ENCODE measurements at regions not wholly inside any gene's neighbourhood (a gene's known extent, or its start where the extent isn't known, plus 50 kb on each side); places are given as distances from the start of the nearest gene placed in this dataset.

GRCh38 chr16:6132121-6132520 lies 1034.5 kb upstream of the EEF2KMT start:
- no peak for DNase-seq (ENCODE audit: low spot score)

- no peak for DNase-seq (ENCODE audit: low spot score)
Measured at GRCh38 chr16:6131526-6132050, 1034.0 kb upstream of the EEF2KMT start.

GRCh38 chr16:6125483-6126259 lies 1028.1 kb upstream of the EEF2KMT start:
- DNase-seq (ENCODE audit: low spot score): peak; percentile 54

GRCh38 chr16:6124136-6124535 lies 1026.5 kb upstream of the EEF2KMT start:
- no peak for DNase-seq (ENCODE audit: low spot score)

DNA sequence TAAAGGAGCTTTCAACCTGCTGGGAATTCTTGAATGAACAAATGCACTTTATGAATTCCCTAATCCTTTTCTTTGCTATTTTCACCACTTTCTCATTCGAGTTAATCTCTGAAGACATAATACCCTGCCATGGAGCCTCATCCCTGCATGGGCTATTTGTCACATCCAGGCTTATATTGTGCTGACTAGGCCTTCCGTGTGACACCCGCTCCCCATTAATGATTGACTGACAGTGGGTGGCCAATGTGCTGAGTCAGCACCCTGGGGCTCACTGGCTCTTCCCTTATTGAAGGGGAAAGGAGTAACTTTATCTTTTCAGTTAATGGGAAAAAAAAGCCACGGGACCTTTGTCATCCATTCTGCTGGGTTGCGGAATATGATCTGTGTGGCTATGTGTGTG lies 1024.8 kb upstream of the EEF2KMT start:
- peak; percentile 60 for DNase-seq (ENCODE audit: low spot score)

DNA sequence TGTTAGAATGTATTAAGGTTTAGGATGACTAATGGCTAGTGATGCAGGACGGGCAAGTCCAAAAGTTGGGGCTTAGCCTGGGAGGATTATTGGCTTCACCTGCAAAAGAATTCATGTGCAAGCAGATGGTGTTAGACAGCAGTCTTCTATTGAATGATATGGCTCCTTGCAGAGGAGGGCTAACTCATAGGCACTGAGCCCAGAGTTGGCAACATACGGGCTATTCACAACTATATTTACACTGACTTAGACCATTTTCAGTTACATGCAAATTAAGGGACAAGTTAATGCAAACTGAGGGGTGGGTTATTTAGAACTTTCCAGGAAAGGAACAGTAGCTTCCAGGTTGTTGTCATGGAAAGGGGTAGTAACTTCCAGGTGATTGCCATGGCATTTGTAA lies 1017.1 kb upstream of the EEF2KMT start:
- no peak for DNase-seq (ENCODE audit: low spot score)

GRCh38 chr16:6113749-6114148 lies 1016.2 kb upstream of the EEF2KMT start:
- no peak for DNase-seq (ENCODE audit: low spot score)

- DNase-seq (ENCODE audit: low spot score): no peak
Measured at GRCh38 chr16:6112700-6113099, 1015.1 kb upstream of the EEF2KMT start.

DNA sequence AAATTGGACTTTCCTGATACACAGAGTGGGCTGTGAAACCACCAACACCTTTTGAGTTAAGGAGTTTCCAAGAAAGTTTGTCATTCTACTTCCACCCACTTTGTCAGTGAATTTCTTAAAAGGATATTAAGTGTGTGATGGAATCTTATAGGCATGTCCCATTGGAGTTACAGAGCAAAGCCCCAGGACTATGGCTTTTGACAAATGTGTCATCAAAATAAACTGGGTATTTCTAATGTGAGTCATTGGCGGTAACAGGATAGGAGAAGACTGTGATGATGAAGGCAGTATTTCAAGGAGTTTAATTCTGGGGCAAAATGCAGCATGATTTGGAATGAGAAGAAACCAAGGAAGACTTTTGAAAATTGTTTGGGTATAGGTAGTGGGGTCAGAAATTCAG lies 1013.8 kb upstream of the EEF2KMT start:
- DNase-seq (ENCODE audit: low spot score): no peak

- no peak for DNase-seq (ENCODE audit: low spot score)
Measured at GRCh38 chr16:6110346-6110745, 1012.8 kb upstream of the EEF2KMT start.

DNA sequence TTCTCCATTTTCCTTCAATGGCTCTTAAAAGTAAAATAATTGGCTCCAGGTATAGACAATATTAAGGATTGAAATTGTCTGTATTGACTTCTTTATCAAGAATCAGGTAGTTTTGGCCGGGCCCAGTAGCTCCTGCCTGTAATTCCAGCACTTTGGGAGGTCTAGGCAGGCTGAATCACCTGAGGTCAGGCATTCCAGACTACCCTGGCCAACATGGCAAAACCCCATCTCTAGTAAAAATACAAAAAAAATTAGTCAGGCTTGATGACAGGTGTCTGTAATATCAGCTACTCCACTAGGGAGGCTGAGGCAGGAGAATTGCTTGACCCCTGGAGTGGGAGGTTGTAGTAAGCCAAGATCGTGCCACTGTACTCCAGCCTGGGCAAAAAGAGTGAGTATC lies 1008.5 kb upstream of the EEF2KMT start:
- DNase-seq (ENCODE audit: low spot score): no peak

GRCh38 chr16:6105115-6105514 lies 1007.5 kb upstream of the EEF2KMT start:
- no peak for DNase-seq (ENCODE audit: low spot score)

DNA sequence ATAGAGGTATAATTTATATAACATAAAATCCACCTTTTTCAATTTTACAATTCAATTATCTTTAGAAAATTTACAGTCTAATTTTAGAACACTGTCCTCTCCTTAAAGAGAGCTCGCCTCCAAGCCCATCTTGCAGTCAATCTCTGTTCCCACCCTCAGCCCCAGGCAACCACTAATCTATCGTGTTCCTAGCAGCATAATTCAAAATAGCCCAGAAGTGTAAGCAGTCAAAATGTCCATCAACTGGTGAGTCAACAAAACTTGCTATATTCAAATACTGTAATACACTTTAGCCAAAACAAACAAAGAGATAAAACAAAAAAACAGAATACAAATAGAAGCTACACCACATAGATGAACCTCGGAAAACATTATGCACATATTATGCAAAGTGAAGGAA lies 1006.8 kb upstream of the EEF2KMT start:
- DNase-seq (ENCODE audit: low spot score): no peak

DNA sequence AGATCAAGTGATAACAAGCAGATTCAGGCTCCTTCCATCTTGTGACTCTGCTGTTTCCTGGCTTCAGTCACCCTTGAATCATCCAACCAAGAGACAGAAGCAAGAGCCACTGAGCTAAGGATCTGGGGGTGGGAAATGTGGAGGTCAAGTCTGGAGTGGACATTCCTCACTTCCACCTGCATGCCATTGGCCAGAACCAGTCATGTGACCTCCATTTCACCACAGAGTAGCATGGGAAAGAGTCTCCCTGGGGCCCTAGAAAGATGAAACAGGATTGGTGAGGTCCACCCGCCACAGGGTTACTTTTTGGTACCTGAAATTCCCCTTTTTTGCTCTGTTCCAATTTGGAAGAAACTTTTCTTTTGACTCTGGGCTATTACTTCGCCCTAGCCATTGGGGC lies 1006.0 kb upstream of the EEF2KMT start:
- DNase-seq (ENCODE audit: low spot score): no peak

DNA sequence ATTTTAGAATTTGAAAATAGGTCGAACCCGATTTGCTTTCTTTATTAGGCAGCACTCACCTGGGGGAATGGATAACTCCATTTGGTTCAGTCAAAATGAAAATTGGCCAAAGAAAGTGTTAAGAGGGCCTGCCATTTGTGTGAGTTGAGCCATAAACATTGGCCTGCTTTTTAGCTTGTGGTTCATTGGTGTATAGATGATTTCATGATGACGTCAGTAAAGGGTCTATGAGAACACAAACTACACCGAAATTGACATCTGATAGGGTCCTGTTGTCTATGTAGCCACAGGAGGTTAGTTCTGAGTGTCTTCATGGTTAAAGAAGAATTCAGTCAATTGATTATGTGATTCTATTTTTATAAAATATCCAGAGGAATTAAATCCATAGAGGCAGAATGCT lies 1001.5 kb upstream of the EEF2KMT start:
- no peak for DNase-seq (ENCODE audit: low spot score)

DNA sequence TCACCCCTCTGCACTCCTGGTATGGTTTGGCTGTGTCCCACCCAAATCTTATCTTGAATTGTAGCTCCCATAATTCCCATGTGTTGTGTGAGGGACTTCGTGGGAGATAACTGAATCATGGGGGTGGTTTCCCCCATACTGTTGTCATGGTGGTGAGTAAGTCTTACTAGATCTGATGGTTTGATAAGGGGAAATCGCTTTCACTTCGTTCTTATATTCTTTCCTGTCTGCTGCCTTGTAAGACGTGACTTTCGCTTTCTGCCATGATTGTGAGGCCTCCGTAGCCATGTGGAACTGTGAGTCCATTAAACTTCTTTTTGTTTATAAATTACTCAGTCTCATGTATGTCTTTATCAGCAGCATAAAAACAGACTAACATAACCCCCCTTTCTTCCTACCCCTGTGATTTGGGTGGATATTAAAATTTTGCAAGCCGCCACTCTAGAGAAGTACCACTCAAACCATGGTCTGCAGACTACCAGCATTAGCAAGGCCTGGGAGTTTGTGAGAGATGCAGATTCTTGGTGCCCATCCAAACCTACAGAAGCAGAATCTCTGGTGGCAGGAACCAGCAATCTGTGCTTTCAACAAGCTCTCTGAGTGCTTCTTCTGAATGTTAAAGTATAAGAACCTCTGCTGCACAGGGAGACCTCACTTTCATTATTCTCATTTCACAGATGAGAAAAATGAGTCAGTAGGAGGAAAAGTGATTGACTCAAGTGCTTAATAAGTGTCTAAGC lies 999.5 kb upstream of the EEF2KMT start:
- no peak for DNase-seq (ENCODE audit: low spot score)

GRCh38 chr16:6095414-6095813 lies 997.8 kb upstream of the EEF2KMT start:
- no peak for DNase-seq (ENCODE audit: low spot score)

GRCh38 chr16:6091021-6091420 lies 993.4 kb upstream of the EEF2KMT start:
- DNase-seq (ENCODE audit: low spot score): no peak

- peak; percentile 56 for DNase-seq (ENCODE audit: low spot score)
Measured at GRCh38 chr16:6081320-6081976, 983.9 kb upstream of the EEF2KMT start.

- DNase-seq (ENCODE audit: low spot score): no peak
Measured at GRCh38 chr16:6076631-6077030, 979.0 kb upstream of the EEF2KMT start.

DNA sequence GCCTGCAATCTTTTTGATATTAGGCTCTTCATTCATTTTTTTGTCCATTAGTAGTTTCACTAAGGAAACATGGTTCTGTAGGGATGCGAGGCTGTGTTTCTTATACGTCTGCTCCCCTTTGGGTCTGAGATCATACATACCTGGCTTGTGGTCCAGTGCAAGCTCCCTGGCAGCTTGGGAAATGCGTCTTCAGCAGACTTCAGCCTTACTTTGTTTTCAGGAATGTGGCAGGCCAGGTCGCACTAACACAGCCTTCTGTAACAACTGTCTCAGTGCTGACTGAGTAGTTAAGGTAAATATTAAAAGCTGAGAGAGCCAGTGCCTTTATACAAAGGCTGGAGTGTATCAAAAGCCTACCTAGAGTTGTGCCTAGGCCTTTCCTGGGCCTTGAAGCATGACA lies 970.5 kb upstream of the EEF2KMT start:
- no peak for DNase-seq (ENCODE audit: low spot score)

- no peak for DNase-seq (ENCODE audit: low spot score)
Measured at GRCh38 chr16:6066652-6067051, 969.1 kb upstream of the EEF2KMT start.

GRCh38 chr16:6063526-6063925 lies 965.9 kb upstream of the EEF2KMT start:
- DNase-seq (ENCODE audit: low spot score): no peak

Measured in ecto neural progenitor cell (in vitro differentiated cells).